Tongue (tissue), 1 donor: ENCODE measurements at regions not wholly inside any gene's neighbourhood (a gene's known extent, or its start where the extent isn't known, plus 50 kb on each side); places are given as distances from the start of the nearest gene placed in this dataset.
"Not testable (repeated sequence)": the region's sequence is repeated elsewhere in the genome, so short reads cannot be mapped to it uniquely, and the experiment has no call there.

ENCODE experiments used
- DNase-seq: peaks from one replicate; pipeline ENCODE4 v3.0.0-alpha.2; 2015

DNA sequence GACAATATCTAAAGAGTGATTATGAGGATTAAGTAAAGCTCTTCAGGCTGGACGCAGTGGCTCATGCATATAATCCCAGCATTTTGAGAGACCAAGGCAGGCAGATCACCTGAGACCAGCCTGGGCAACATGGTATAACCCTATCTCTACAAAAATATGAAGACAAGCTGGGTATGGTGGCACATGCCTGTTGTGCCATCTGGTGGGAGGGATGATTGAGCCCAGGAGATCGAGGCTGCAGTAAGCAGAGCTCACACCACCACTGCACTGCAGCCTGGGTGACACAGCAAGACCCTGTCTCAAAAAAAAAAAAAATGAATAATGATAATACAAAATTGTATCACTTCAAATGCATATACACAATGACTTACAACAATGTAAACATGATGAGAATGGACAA is 195.6 kb upstream of the AUTS2 start:
- no peak for DNase-seq

DNA sequence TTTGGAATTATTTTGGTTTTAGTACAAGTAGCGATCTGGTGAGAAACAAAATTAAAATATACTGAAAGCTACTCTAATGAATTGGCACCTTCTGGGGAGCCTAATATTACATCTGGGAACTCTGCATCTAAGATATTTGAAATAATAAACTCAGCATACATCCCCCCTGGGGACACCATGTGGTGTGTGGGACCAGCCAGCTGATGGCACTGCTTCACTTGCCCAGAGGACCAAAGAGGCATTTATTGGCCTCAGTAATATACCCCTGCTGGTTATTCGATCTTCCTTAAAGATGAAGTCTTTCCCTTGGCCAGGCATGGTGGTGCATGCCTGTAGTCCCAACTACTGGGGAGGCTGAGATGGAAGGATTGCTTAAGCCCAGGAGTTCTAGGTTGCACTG is 195.1 kb upstream of the AUTS2 start:
- DNase-seq = no peak

- no peak for DNase-seq
Measured at GRCh38 chr7:69411018-69411417, 187.3 kb upstream of the AUTS2 start.

- peak; percentile 28 for DNase-seq
Measured at GRCh38 chr7:69411466-69411865, 186.8 kb upstream of the AUTS2 start.

- peak; percentile 16 for DNase-seq
Measured at GRCh38 chr7:69412331-69413146, 185.7 kb upstream of the AUTS2 start.

GRCh38 chr7:69414555-69414954 is 183.7 kb upstream of the AUTS2 start:
- DNase-seq = no peak

DNA sequence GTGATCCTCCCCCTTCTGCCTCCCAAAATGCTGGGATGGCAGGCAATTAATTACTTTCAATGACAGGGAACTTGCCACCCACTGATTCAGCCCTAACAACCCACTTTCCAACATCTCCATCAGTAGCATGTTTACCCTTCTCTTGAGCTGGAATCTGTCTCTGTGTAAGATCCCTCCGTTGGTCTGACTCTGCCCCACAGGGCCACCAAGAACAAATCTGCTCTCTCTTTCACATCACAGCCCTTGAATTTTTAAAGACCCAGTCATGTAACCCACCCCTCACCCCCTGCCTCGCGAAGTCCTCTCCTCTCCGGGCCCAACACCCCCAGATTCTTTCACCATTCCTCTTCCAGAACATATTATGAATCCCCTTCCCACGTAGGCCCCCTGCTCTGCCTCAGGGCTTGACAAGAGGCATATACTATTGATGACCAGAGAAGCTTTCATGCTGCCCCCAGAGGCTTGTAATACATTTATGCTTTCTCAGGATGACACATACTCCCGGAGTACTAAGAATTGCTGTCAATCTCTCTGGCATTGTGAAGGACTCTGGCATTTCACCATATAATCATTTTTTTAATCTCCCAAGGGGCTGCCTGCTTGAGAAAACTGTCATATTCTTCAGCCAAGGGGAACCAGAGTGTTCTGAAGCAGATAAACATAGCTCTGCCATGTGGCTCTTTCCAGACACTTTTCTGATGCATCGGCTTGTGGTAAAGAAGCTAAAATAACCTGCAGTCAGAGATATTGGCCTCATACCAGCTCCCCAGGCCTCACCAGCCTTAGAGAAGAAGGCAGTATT is 179.2 kb upstream of the AUTS2 start:
- no peak for DNase-seq

GRCh38 chr7:69419934-69420333 is 178.3 kb upstream of the AUTS2 start:
- DNase-seq = no peak

GRCh38 chr7:69422574-69422985 is 175.7 kb upstream of the AUTS2 start:
- peak; percentile 60 for DNase-seq

GRCh38 chr7:69426705-69427104 is 171.6 kb upstream of the AUTS2 start:
- DNase-seq = no peak

- DNase-seq = no peak
Measured at GRCh38 chr7:69428089-69428488, 170.2 kb upstream of the AUTS2 start.

DNA sequence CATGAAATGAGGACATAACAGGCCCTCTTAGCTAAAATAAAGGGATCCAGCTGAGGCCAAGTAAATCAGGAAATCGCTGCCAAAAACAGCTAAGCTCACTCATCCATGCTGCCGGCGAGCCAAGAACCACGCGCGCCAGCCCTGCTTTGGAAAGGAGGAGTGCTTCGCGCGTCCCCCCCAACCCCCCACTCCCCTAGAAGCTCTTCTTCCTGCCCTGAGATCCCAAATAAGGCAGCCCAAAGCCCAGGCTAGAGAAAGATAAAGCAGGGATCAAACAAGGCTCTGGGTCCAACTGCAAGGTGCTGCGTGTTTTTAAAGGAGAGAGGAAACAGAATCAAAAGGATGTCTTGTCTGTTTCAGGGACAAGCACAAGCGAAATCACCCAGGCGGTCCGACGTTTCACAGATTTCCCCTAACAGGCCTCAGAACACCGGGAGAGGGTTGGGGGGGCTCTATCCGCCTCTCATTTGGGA is 168.3 kb upstream of the AUTS2 start:
- peak; percentile 94 for DNase-seq

DNA sequence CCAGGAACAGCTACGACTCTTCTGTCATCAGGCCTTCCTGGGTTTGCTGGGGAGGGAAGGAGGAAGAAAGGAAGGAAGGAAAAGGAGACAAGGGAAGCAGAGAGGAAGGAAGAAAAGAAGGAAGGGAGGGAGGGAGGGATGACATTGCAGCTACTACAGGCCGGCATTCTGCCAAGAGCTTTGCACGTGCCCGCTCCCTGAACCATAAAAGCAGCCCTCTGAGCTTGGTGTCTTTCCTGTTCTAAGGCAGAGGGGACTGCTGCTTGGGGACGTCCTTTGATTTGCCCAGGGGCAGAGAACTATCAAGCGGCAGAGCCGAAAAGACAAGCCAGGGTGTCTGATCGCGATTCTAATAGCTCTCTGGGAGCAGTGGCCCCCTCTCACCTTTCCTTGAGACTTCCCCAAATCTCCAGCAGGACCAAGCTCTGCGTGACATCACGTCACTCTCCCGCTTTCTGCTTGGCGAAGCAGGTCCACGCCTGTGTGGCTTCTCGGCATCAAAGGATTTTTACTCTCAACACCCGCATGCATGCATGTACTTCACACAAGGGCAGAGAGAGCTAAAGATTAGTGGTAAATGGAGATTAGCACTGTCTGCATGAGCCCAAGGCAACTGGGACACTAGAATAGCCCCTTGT is 167.8 kb upstream of the AUTS2 start:
- DNase-seq = peak; percentile 78

DNA sequence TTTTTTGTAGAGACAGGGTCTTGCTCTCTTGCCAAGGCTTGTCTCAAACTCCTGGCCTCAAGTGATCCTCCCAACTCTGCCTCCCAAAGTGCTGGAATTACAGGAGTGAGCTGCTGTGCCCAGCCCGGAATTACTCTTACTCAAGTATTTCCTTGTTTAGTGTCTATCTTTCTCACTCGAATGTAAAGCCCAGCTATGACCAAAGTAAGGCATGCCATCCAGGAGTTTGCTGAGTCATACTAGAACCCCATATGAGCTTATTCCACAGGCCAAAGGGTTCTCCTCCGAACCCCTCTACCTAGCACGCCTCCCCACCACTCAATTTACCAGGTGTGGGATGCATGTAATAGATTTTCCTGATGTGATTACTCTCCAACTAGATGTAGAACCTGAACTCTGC is 166.6 kb upstream of the AUTS2 start:
- DNase-seq = no peak

DNA sequence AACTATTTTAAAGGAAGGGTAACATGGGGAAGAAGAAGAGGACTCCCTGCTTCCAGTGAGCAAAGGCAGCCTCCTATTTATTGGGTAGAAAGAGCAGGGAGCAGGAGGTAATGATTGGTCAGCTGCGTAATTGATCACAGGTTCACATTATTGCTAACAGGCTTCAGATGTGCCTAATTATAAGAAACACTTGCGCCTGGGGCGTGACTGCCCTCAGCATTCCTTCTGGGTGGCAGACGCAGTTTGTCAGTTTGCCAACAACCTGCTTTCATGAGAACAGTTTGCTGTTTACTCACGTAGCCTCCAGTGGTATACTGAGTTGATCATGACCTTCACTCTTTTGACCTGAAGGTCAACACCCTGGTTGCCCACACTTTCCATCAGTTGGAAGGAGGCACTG is 166.0 kb upstream of the AUTS2 start:
- DNase-seq = not testable (repeated sequence)

DNA sequence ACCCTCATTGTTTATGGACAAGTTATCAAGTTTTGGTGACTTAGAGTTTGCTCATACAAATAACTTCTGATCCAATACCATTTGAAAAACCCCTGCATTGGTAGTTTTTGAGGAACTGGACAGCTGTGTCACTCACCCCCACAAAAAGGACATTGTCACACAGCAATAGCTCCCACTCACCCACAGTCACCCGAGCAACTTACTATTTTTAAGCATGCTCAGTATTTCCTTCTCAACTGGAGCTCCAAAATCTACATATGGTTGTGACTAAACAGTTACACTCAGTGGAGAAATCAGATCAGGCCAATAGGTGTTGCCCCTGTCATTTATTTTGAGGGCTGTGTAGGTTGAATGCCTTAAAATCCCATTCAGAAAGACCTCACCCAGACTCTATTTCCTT is 165.2 kb upstream of the AUTS2 start:
- DNase-seq = no peak

DNA sequence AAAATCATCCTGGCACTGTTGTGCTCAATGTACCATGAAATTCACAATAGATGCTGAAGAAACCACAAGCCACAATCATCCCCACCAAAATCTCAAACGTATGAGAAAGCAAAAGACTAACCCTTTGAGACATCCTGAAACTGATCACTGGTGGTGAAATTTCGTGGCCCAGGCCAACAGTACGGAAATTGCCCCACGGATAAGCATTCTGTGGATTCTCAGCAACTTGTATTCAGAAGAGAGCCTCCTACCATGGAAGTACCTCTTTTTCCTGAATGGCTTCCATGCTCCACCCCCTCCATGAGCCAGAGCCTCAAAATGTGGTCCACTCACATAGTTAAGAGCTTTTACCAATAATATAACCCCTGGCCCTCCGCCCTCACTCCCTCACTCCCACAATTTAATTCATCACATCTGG is 163.9 kb upstream of the AUTS2 start:
- no peak for DNase-seq

DNA sequence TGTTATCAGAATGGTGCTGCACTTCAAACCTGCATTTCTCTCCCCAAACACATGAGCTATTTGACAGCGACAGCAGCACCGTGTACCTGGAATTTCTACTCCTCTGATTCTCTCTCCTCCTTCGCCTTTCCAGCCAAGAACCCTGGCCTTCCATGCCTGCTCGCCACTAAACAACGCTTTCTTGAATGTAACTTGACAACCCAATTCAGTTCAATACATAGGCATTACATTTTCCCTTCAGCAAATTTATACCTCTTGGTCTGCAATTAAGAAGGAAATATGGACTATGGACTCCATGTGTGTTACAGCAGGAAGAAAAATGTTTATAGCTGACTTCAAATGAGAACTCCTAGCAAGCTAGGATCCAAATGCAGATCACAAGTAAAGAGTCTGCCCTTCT is 162.6 kb upstream of the AUTS2 start:
- no peak for DNase-seq

GRCh38 chr7:69436946-69437345 is 161.3 kb upstream of the AUTS2 start:
- no peak for DNase-seq

GRCh38 chr7:69438584-69439412 is 159.5 kb upstream of the AUTS2 start:
- peak; percentile 83 for DNase-seq

DNA sequence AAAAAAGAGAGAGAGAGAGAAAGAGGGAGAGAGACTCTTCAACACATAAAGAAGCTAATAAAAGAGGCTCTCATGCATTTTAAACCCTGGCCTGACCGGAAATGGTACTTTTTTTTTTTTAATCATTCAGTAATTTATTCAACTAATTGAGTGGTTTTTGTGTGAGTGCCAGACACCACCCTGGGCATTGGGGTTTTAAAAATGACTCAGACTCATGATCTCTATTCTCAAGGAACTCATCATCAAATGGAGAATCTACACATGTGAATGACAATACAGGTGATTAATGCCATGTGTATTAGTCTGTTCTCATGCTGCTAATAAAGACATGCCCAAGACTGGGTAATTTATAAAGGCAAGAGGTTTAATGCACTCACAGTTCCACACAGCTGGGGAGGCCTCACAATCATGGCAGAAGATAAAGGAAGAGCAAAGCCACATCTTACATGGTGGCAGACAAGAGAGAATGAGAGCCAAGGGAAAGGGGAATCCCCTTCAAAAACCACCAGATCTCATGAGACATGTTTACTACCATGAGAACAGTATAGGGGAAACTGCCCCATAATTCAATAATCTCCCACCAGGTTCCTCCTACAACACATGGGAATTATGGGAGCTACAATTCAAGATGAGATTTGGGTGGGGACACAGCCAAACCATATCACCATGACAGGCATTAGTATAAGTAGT is 158.5 kb upstream of the AUTS2 start:
- no peak for DNase-seq
